ENCODE measurements at regions not wholly inside any gene's neighbourhood (a gene's known extent, or its start where the extent isn't known, plus 50 kb on each side); places are given as distances from the start of the nearest gene placed in this dataset.

GRCh38 chr4:157689476-157689875, 468.9 kb downstream of the GRIA2 start:
- TF ChIP-seq ATF7 (IDR thresholded peaks at IDR 0.05; ENCODE audit: low read depth) (no peak), STAT1 (conservative IDR thresholded peaks at IDR 0.05) (no peak), EZH2 (IDR thresholded peaks at IDR 0.05; ENCODE audit: borderline replicate concordance, control insufficient read depth, low read depth, low read length) (no peak), BMI1 (IDR thresholded peaks at IDR 0.05; ENCODE audit: borderline replicate concordance) (no peak), NFYB (IDR thresholded peaks at IDR 0.05; ENCODE audit: insufficient read depth, low read depth, low read length) (no peak), PRDM15 (CRISPR knock-in tag; IDR thresholded peaks at IDR 0.05) (no peak), CBX5 (IDR thresholded peaks at IDR 0.05; ENCODE audit: low read depth) (no peak)
- Histone ChIP-seq H3K4me3 (no peak overlapping the region), H3K9ac (ENCODE audit: control insufficient read depth, insufficient read depth, low read length) (no peak overlapping the region), H3K27ac (ENCODE audit: control insufficient read depth, insufficient read depth) (no peak overlapping the region), H2AFZ (ENCODE audit: control insufficient read depth, low read depth, low read length) (no peak overlapping the region), H3K9me3 (replicated peaks; ENCODE audit: control insufficient read depth, insufficient read depth, low read length) (no peaks in the 10 kb centered on the region), H3K36me3 (ENCODE audit: control insufficient read depth in 2 of 2, insufficient read depth in 2 of 2, low read length in 1 of 2) (no peaks in the 10 kb centered on the region), H3K27me3 (replicated peaks in 1 of 2; ENCODE audit: control insufficient read depth in 2 of 2, insufficient read depth in 2 of 2, low read length in 1 of 2) (no peaks in the 10 kb centered on the region), H3K4me1 (ENCODE audit: control insufficient read depth, insufficient read depth, low read length) (no peaks in the 10 kb centered on the region), H3K79me2 (ENCODE audit: control insufficient read depth, insufficient read depth, low read length) (no peaks in the 10 kb centered on the region), H3K4me2 (ENCODE audit: control insufficient read depth, insufficient read depth) (no peak overlapping the region), H4K20me1 (ENCODE audit: control insufficient read depth, insufficient read depth) (no peaks in the 10 kb centered on the region)
- DNase-seq (ENCODE audit: low read depth, low spot score) = no peak
- RAD21 ChIA-PET (ENCODE audit: unreplicated experiment) = no interaction called here
- no TSS peak for BruUV-seq (replicated peaks)
- POLR2A ChIA-PET = no interaction called here
- intact Hi-C loops (cut with micrococcal nuclease; ENCODE audit: unreplicated experiment) (no loop called here), in situ Hi-C loops (cut with MboI) (no loop called here)
- CTCF ChIA-PET = no interaction called here
- no peak for ATAC-seq
- FAIRE-seq = no peak
- 0% methylated on average over 1 of the region's 1 CpG for WGBS (ENCODE audit: insufficient coverage, insufficient replicate concordance, low lambda C conversion rate, missing lambda C conversion rate)
- SMC1A ChIA-PET (ENCODE audit: uncharacterized antibody, unreplicated experiment) = no interaction called here
